GM18507 (cell line): ENCODE measurements at regions not wholly inside any gene's neighbourhood (a gene's known extent, or its start where the extent isn't known, plus 50 kb on each side); places are given as distances from the start of the nearest gene placed in this dataset.
"Not testable (repeated sequence)": the region's sequence is repeated elsewhere in the genome, so short reads cannot be mapped to it uniquely, and the experiment has no call there.

Experiments
- DNase-seq: peaks from one replicate; pipeline ENCODE4 v3.0.0; 2011; ENCODE audit warnings: low read depth; ENCODE audit not compliant: insufficient read length; ENCODE audit errors: extremely low spot score
- FAIRE-seq: peaks from 2 replicates; lab custom pipeline; 2011; peaks lifted over from hg19 to GRCh38; lab: Jason Lieb, UNC

- FAIRE-seq = no peak
- DNase-seq = no peak
Measured at GRCh38 chr13:30520571-30520970, 54.8 kb upstream of the HMGB1 start.

GRCh38 chr13:30523211-30523610 is 57.5 kb upstream of the HMGB1 start:
- FAIRE-seq (no peak), DNase-seq (no peak)

GRCh38 chr13:30523817-30524216 is 58.1 kb upstream of the HMGB1 start:
- FAIRE-seq, DNase-seq: not testable (repeated sequence)

- DNase-seq, FAIRE-seq: not testable (repeated sequence)
Measured at GRCh38 chr13:30525212-30525611, 59.5 kb upstream of the HMGB1 start.

GRCh38 chr13:30526612-30527495 is 61.1 kb upstream of the HMGB1 start:
- no peak for DNase-seq
- FAIRE-seq = no peak

- FAIRE-seq (peak; percentile 76), DNase-seq (no peak)
Measured at GRCh38 chr13:30529085-30529834, 63.5 kb upstream of the HMGB1 start.

GRCh38 chr13:30535046-30535445 is 69.3 kb upstream of the HMGB1 start:
- no peak for FAIRE-seq
- DNase-seq = no peak

GRCh38 chr13:30545320-30545719 is 72.4 kb upstream of the USPL1 start:
- FAIRE-seq (no peak), DNase-seq (no peak)

GRCh38 chr13:30548046-30548445 is 69.7 kb upstream of the USPL1 start:
- not testable (repeated sequence) for FAIRE-seq, DNase-seq

GRCh38 chr13:30551189-30551588 is 66.5 kb upstream of the USPL1 start:
- peak; percentile 65 for FAIRE-seq
- DNase-seq = peak; percentile 8

- FAIRE-seq (no peak), DNase-seq (no peak)
Measured at GRCh38 chr13:30552567-30552966, 65.2 kb upstream of the USPL1 start.

GRCh38 chr13:30559274-30559673 is 58.4 kb upstream of the USPL1 start:
- no peak for DNase-seq
- FAIRE-seq = no peak

GRCh38 chr13:30560212-30560611 is 57.5 kb upstream of the USPL1 start:
- no peak for DNase-seq
- FAIRE-seq = no peak

- no peak for FAIRE-seq
- DNase-seq = no peak
Measured at GRCh38 chr13:30561511-30561910, 56.2 kb upstream of the USPL1 start.

GRCh38 chr13:30564489-30564888 is 53.2 kb upstream of the USPL1 start:
- FAIRE-seq (no peak), DNase-seq (no peak)

GRCh38 chr13:30565658-30566057 is 52.1 kb upstream of the USPL1 start:
- FAIRE-seq (peak; percentile 21), DNase-seq (no peak)

GRCh38 chr13:30567072-30567471 is 50.6 kb upstream of the USPL1 start:
- DNase-seq (no peak), FAIRE-seq (peak; percentile 5)
